ENCODE measurements at regions not wholly inside any gene's neighbourhood (a gene's known extent, or its start where the extent isn't known, plus 50 kb on each side); places are given as distances from the start of the nearest gene placed in this dataset.

DNA sequence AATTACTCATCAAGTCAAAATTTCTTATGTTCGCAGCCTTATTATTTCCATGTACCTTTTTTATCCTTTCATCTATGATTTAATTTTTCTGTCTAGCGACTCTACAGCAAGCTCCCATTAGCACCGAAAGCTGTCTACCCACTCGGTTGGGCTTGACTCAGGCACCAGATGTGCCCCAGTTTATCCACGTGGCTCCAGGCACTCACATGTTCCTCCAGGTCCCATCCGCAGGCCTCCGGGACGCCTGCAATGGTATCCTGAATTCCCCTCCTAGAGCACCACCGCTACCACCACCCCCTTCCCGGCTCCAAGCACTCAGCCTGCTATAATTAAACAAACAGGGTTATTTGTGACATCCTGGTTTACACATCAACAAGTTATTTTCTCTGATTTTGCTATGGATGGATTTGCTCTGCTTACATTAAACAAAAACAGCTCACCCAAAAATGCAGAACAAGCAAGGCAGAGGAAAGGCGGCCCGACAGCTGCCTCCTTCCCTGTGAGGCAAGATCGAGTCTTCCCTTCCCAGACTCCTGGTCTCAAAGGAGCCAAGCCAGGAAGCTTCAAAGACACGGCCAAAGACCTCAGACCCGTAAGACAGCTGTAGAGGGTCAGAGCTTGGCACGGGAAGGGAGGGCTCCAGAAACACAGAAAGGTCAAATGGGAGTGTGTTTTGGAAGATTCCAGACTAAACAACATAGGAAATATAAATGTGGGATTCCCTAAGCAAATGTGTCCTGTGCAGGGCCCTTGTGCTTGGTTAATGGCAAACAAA lies 253.8 kb downstream of the TTC8 start:
- H2BK12ac ChIP-seq (ENCODE audit: insufficient read length, low read depth, low read length) = no peak overlapping the region
- no peak overlapping the region for H2BK15ac ChIP-seq (ENCODE audit: low read depth, low read length)
- peaks cover 33% of the 10 kb centered on the region for H3K27me3 Mint-ChIP-seq (ENCODE audit: low read depth)
- H3K23ac ChIP-seq (ENCODE audit: insufficient read length, low read depth, low read length) = no peak overlapping the region
- WGBS (ENCODE audit: extremely low coverage, insufficient read length, low lambda C conversion rate) = no CpG with 5 or more reads among the region's 16 CpGs
- no peak overlapping the region for H4K91ac ChIP-seq (ENCODE audit: insufficient read length, low read depth, low read length)
- no peak overlapping the region for H3K9ac ChIP-seq (ENCODE audit: extremely low read depth, insufficient read length, low read length)
- no peaks in the 10 kb centered on the region for H3K4me1 Mint-ChIP-seq
- no peak overlapping the region for H2BK20ac ChIP-seq (ENCODE audit: low read depth, low read length, poor library complexity, severe bottlenecking)
- peaks cover 0 to 3% of the 10 kb centered on the region in 2 experiments; a peak in 1 of 5 replicates for H3K9me3 Mint-ChIP-seq
- no peak overlapping the region for H3K4ac ChIP-seq (ENCODE audit: low read depth, low read length)
- no peaks in the 10 kb centered on the region for H4K20me1 ChIP-seq (ENCODE audit: control insufficient read depth, insufficient read depth, insufficient read length)
- no peaks in the 10 kb centered on the region for H3K79me2 ChIP-seq (ENCODE audit: insufficient read depth, low read length)
- H3K36me3 Mint-ChIP-seq (ENCODE audit: insufficient read depth in 1 of 3, low read depth in 3 of 3) = no peaks in the 10 kb centered on the region
- H3T11ph ChIP-seq (ENCODE audit: low read length) = no peak overlapping the region
- H2AK5ac ChIP-seq (ENCODE audit: insufficient read length, low read length) = no peak overlapping the region
- no peaks in the 10 kb centered on the region for H3K4me1 ChIP-seq (ENCODE audit: insufficient read depth, low read length)
- TF ChIP-seq CTCF (conservative IDR thresholded peaks at IDR 0.05) = no peak
- no peaks in the 10 kb centered on the region for H3K23me2 ChIP-seq (ENCODE audit: insufficient read length, low read depth, low read length, poor library complexity, severe bottlenecking)
- no peak overlapping the region for H4K5ac ChIP-seq (ENCODE audit: insufficient read length, low read depth, low read length)
- no peaks in the 10 kb centered on the region for H3K9me3 ChIP-seq (ENCODE audit: control insufficient read depth, low read depth, low read length)
- H3K27me3 ChIP-seq (ENCODE audit: insufficient read depth, low read length) = no peaks in the 10 kb centered on the region
- H2BK5ac ChIP-seq (ENCODE audit: insufficient read length, low read length) = no peak overlapping the region
- H3K14ac ChIP-seq (ENCODE audit: insufficient read depth, low read length) = no peak overlapping the region
- no peak overlapping the region for H3K4me3 Mint-ChIP-seq
- no peak overlapping the region for H3K27ac ChIP-seq (ENCODE audit: insufficient read length, low read depth, low read length)
- no peak overlapping the region for H2BK120ac ChIP-seq (ENCODE audit: low read depth, low read length, poor library complexity, severe bottlenecking)
- H3K18ac ChIP-seq (ENCODE audit: insufficient read length, low read depth, low read length) = no peak overlapping the region
- H3K56ac ChIP-seq (ENCODE audit: insufficient read length, low read depth, low read length) = no peak overlapping the region
- no peak overlapping the region; a peak in 1 of 7 replicates for H3K27ac Mint-ChIP-seq
- no peak for DNase-seq
- H4K8ac ChIP-seq (replicated peaks; ENCODE audit: insufficient read length, low read depth, low read length) = no peak overlapping the region
- H3K79me1 ChIP-seq (ENCODE audit: insufficient read depth, low read depth, low read length, poor library complexity, severe bottlenecking) = no peaks in the 10 kb centered on the region
- H3K4me2 ChIP-seq (ENCODE audit: insufficient read depth, insufficient read length, low read length) = no peak overlapping the region
- no peak overlapping the region for H2AFZ ChIP-seq (ENCODE audit: low read length)
